ENCODE measurements at regions not wholly inside any gene's neighbourhood (a gene's known extent, or its start where the extent isn't known, plus 50 kb on each side); places are given as distances from the start of the nearest gene placed in this dataset.

GRCh38 chr15:81940467-81941451 is 105.1 kb downstream of the MEX3B start:
- Histone ChIP-seq H3K27me3 (ENCODE audit: control insufficient read depth, insufficient read depth, low read length) (no peaks in the 10 kb centered on the region), H3K36me3 (ENCODE audit: control insufficient read depth, insufficient read depth, low read length) (no peaks in the 10 kb centered on the region), H3K4me3 (ENCODE audit: low read depth, low read length) (no peak overlapping the region)
- ChIA-PET CTCF (interaction anchor here (0.6 to 1.5 kb wide), 10 partner anchors 8 to 460 kb away, joined by 3 to 7 read pairs (median 3); no protein-coding TSS in a partner anchor), POLR2A (interaction anchor here (0.6 to 0.7 kb wide), 3 partner anchors 123 to 1734 kb away, joined by 3 read pairs; no protein-coding TSS in a partner anchor)
- no peak for DNase-seq (ENCODE audit: low read depth)
- TF ChIP-seq CTCF (IDR thresholded peaks at IDR 0.05; ENCODE audit: insufficient read depth, low read depth, low read length) = no peak

- peak; percentile 56 for TF ChIP-seq CTCF (IDR thresholded peaks at IDR 0.05; ENCODE audit: insufficient read depth, low read depth, low read length)
- Histone ChIP-seq H3K4me3 (ENCODE audit: low read depth, low read length) (no peak overlapping the region), H3K36me3 (ENCODE audit: control insufficient read depth, insufficient read depth, low read length) (no peaks in the 10 kb centered on the region), H3K27me3 (ENCODE audit: control insufficient read depth, insufficient read depth, low read length) (no peaks in the 10 kb centered on the region)
- POLR2A ChIA-PET = interaction anchor here (0.7 kb wide), 2 partner anchors 160 to 1733 kb away, joined by 3 read pairs; no protein-coding TSS in a partner anchor
- DNase-seq (ENCODE audit: low read depth) = no peak
- CTCF ChIA-PET = interaction anchor here (0.6 to 1.5 kb wide), 9 partner anchors 9 to 459 kb away, joined by 3 to 7 read pairs (median 3); no protein-coding TSS in a partner anchor
These were observed 106.0 kb downstream of the MEX3B start for GRCh38 chr15:81939604-81940440.

- TF ChIP-seq CTCF (IDR thresholded peaks at IDR 0.05; ENCODE audit: insufficient read depth, low read depth, low read length) = no peak
- no peak overlapping the region for H3K4me3 ChIP-seq (ENCODE audit: low read depth, low read length)
- no peak for DNase-seq (ENCODE audit: low read depth)
- H3K27me3 ChIP-seq (ENCODE audit: control insufficient read depth, insufficient read depth, low read length) = no peaks in the 10 kb centered on the region
- CTCF ChIA-PET = interaction anchor here (0.6 kb wide), 1 partner anchor 11 kb away, joined by 3 read pairs; no protein-coding TSS in a partner anchor
- H3K36me3 ChIP-seq (ENCODE audit: control insufficient read depth, insufficient read depth, low read length) = no peaks in the 10 kb centered on the region
- POLR2A ChIA-PET = no interaction called here
These were observed 108.6 kb downstream of the MEX3B start for GRCh38 chr15:81937189-81937588.

GRCh38 chr15:81930582-81931369 is 115.0 kb downstream of the MEX3B start:
- TF ChIP-seq CTCF (IDR thresholded peaks at IDR 0.05; ENCODE audit: insufficient read depth, low read depth, low read length) = no peak
- Histone ChIP-seq H3K4me3 (ENCODE audit: low read depth, low read length) (no peak overlapping the region), H3K27me3 (ENCODE audit: control insufficient read depth, insufficient read depth, low read length) (no peaks in the 10 kb centered on the region), H3K36me3 (ENCODE audit: control insufficient read depth, insufficient read depth, low read length) (no peaks in the 10 kb centered on the region)
- DNase-seq (ENCODE audit: low read depth) = no peak
- CTCF ChIA-PET = interaction anchor here (1.4 to 1.5 kb wide), 2 partner anchors 9 to 177 kb away, joined by 3 to 7 read pairs; no protein-coding TSS in a partner anchor
- POLR2A ChIA-PET = no interaction called here
